Activated CD4-positive, alpha-beta T cell treated with anti-CD3 and anti-CD28 coated beads, Interleukin-2, amount 50 U/mL, for 1 hour (primary cell): ENCODE measurements at regions not wholly inside any gene's neighbourhood (a gene's known extent, or its start where the extent isn't known, plus 50 kb on each side); places are given as distances from the start of the nearest gene placed in this dataset.

Experiments used
- DNase-seq: peaks from one replicate; pipeline ENCODE4 v3.0.0-alpha.2; 2020

- DNase-seq, result no peak
Measured at GRCh38 chr6:169044381-169045230, 209.0 kb downstream of the THBS2 start.

- DNase-seq, result no peak
Measured at GRCh38 chr6:169042061-169042460, 211.6 kb downstream of the THBS2 start.

- DNase-seq, result no peak
Measured at GRCh38 chr6:169041078-169041477, 212.6 kb downstream of the THBS2 start.

GRCh38 chr6:169038691-169039090 lies 215.0 kb downstream of the THBS2 start:
- DNase-seq, result no peak

- DNase-seq, result no peak
Measured at GRCh38 chr6:169035385-169036240, 218.0 kb downstream of the THBS2 start.

GRCh38 chr6:169034516-169035167 lies 219.0 kb downstream of the THBS2 start:
- DNase-seq, result no peak

GRCh38 chr6:169029861-169030260 lies 223.8 kb downstream of the THBS2 start:
- DNase-seq, result no peak

- no peak for DNase-seq
Measured at GRCh38 chr6:169028343-169028742, 225.3 kb downstream of the THBS2 start.

- DNase-seq, result no peak
Measured at GRCh38 chr6:169026175-169026574, 227.5 kb downstream of the THBS2 start.

- no peak for DNase-seq
Measured at GRCh38 chr6:169024047-169024660, 229.5 kb downstream of the THBS2 start.

- no peak for DNase-seq
Measured at GRCh38 chr6:169023161-169023874, 230.3 kb downstream of the THBS2 start.

GRCh38 chr6:169022079-169022478 lies 231.6 kb downstream of the THBS2 start:
- no peak for DNase-seq

- DNase-seq, result no peak
Measured at GRCh38 chr6:169020821-169021220, 232.8 kb downstream of the THBS2 start.

- DNase-seq, result no peak
Measured at GRCh38 chr6:169019727-169020491, 233.7 kb downstream of the THBS2 start.

- no peak for DNase-seq
Measured at GRCh38 chr6:169019111-169019510, 234.5 kb downstream of the THBS2 start.

GRCh38 chr6:169016758-169017157 lies 236.9 kb downstream of the THBS2 start:
- no peak for DNase-seq

- DNase-seq, result no peak
Measured at GRCh38 chr6:169014211-169015197, 239.1 kb downstream of the THBS2 start.

- DNase-seq, result no peak
Measured at GRCh38 chr6:169009628-169010027, 244.0 kb downstream of the THBS2 start.

- no peak for DNase-seq
Measured at GRCh38 chr6:169008641-169009257, 244.9 kb downstream of the THBS2 start.

- no peak for DNase-seq
Measured at GRCh38 chr6:169005166-169005565, 248.5 kb downstream of the THBS2 start.
